Endothelial cell of umbilical vein (primary cell): ENCODE measurements at regions not wholly inside any gene's neighbourhood (a gene's known extent, or its start where the extent isn't known, plus 50 kb on each side); places are given as distances from the start of the nearest gene placed in this dataset.

Experiments used
- BruUV-seq: library from RNA; stranded (reverse); fragments of 400-500 nt; replicated peaks from 2 replicates; lab custom pipeline; 2021; lab: Mats Ljungman, UMichigan
- CTCF ChIA-PET: fragments of 300-600, 350-600 bp; sonication (Branson Sonifier 250); formaldehyde crosslinking; loops from one replicate; lab custom pipeline; 2021; ENCODE audit warnings: antibody characterized with exemption, inconsistent platforms; lab: Charles Lee
- POLR2A ChIA-PET: fragments of 300-600, 350-600 bp; sonication (Branson Sonifier 250); formaldehyde crosslinking; loops from one replicate; lab custom pipeline; 2021; ENCODE audit warnings: antibody characterized with exemption, inconsistent platforms; lab: Charles Lee
- DNase-seq: peaks from one replicate; pipeline ENCODE4 v3.0.0-alpha.2; 2011; ENCODE audit warnings: low read depth, low spot score
- FAIRE-seq: peaks from 2 replicates; lab custom pipeline; 2011; peaks lifted over from hg19 to GRCh38; lab: Jason Lieb, UNC
- H2AFZ ChIP-seq: 2 replicates; pipeline ENCODE4 v1.6.0; 2012; ENCODE audit warnings: low read depth, low read length, control low read depth, inconsistent platforms
- H3K27ac ChIP-seq: 2 replicates; pipeline ENCODE4 v1.5.1; 2011; ENCODE audit warnings: low read depth, mild to moderate bottlenecking, control low read depth, low read length, moderate library complexity; ENCODE audit not compliant: insufficient read depth
- H3K27me3 ChIP-seq, 2 experiments: 2 replicates each; pipeline versions ENCODE4 v1.6.0 to v1.6.1; 2011; ENCODE audit warnings: low read length in 2 of 2, mixed read lengths in 1 of 2; ENCODE audit not compliant: control insufficient read depth in 2 of 2, insufficient read depth in 2 of 2
- H3K36me3 ChIP-seq, 2 experiments: 2 replicates in 1 of 2; 3 replicates in 1 of 2; pipeline ENCODE4 v1.5.1; 2011; ENCODE audit warnings: low read length in 2 of 2, mild to moderate bottlenecking in 1 of 2, moderate library complexity in 1 of 2; ENCODE audit not compliant: control insufficient read depth in 2 of 2, insufficient read depth in 2 of 2; ENCODE audit errors: extremely low read depth in 1 of 2
- H3K4me1 ChIP-seq: 3 replicates; pipeline ENCODE4 v1.5.1; 2011; ENCODE audit warnings: mild to moderate bottlenecking, low read length; ENCODE audit not compliant: control insufficient read depth, insufficient read depth; ENCODE audit errors: extremely low read depth
- H3K4me2 ChIP-seq: 2 replicates; pipeline ENCODE4 v1.6.1; 2011; ENCODE audit warnings: low read length, control low read depth, mixed read lengths; ENCODE audit not compliant: insufficient read depth
- H3K4me3 ChIP-seq, 3 experiments: fragments of 200-600 bp in 1 of 3; sonication (generic), shearing (Covaris generic) in 1 of 3; replicated peaks in 1 of 3; 2 replicates each; pipeline ENCODE4 v1.5.1; 2011 to 2016; ENCODE audit warnings: control low read depth in 3 of 3, low read length in 3 of 3, mild to moderate bottlenecking in 2 of 3, inconsistent platforms in 1 of 3, low read depth in 1 of 3, moderate library complexity in 1 of 3; ENCODE audit not compliant: insufficient read depth in 1 of 3
- H3K79me2 ChIP-seq: 2 replicates; pipeline ENCODE4 v1.6.0; 2012; ENCODE audit warnings: low read length, inconsistent platforms; ENCODE audit not compliant: control insufficient read depth, insufficient read depth
- H3K9ac ChIP-seq: replicated peaks from 2 replicates; pipeline ENCODE3; 2011; ENCODE audit warnings: low read length, control low read depth; ENCODE audit not compliant: insufficient read depth; ENCODE audit errors: extremely low read depth
- H3K9me1 ChIP-seq: replicated peaks from 3 replicates; pipeline ENCODE4 v1.6.0; 2011; ENCODE audit warnings: mild to moderate bottlenecking, low read length; ENCODE audit not compliant: control insufficient read depth, insufficient read depth; ENCODE audit errors: extremely low read depth
- H3K9me3 ChIP-seq: replicated peaks from 2 replicates; pipeline ENCODE4 v1.5.1; 2012; ENCODE audit warnings: low read length, inconsistent platforms; ENCODE audit not compliant: control insufficient read depth, insufficient read depth
- H4K20me1 ChIP-seq: replicated peaks from 2 replicates; pipeline ENCODE3; 2011; ENCODE audit warnings: mild to moderate bottlenecking, low read length; ENCODE audit not compliant: control insufficient read depth, insufficient read depth; ENCODE audit errors: extremely low read depth
- CTCF ChIP-seq, 2 donors: IDR thresholded peaks; 1 replicate in 1 of 2; 2 replicates in 1 of 2; pipeline ENCODE4 v1.5.1; 2011; ENCODE audit warnings: low read length in 2 of 2, mild to moderate bottlenecking in 2 of 2, moderate library complexity in 2 of 2, control low read depth in 1 of 2, inconsistent platforms in 1 of 2, low read depth in 1 of 2; ENCODE audit not compliant: insufficient read depth in 1 of 2; ENCODE audit errors: extremely low read depth in 1 of 2
- EZH2 ChIP-seq: IDR thresholded peaks from 2 replicates; pipeline ENCODE4 v1.6.1; 2012; ENCODE audit warnings: borderline replicate concordance, low read depth, mild to moderate bottlenecking, moderate library complexity, low read length, inconsistent platforms; ENCODE audit not compliant: severe bottlenecking
- FOS ChIP-seq: IDR thresholded peaks from 2 replicates; pipeline ENCODE4 v1.6.1; 2011; ENCODE audit warnings: mild to moderate bottlenecking, low read length, moderate library complexity, borderline replicate concordance; ENCODE audit not compliant: insufficient read depth
- GATA2 ChIP-seq: IDR thresholded peaks from 2 replicates; pipeline ENCODE4 v1.7.0; 2011; ENCODE audit warnings: low read depth, mild to moderate bottlenecking, moderate library complexity, mixed read lengths, low read length; ENCODE audit not compliant: insufficient read length, insufficient read depth
- JUN ChIP-seq: IDR thresholded peaks from 2 replicates; pipeline ENCODE4 v1.6.1; 2011; ENCODE audit warnings: borderline replicate concordance, low read depth; ENCODE audit not compliant: insufficient read length, insufficient read depth
- MYC ChIP-seq: IDR thresholded peaks from one replicate; pipeline ENCODE4 v1.6.1; 2011; ENCODE audit warnings: mild to moderate bottlenecking, low read depth, low read length
- POLR2A ChIP-seq: IDR thresholded peaks from 2 replicates; pipeline ENCODE4 v1.6.1; 2012; ENCODE audit warnings: low read depth, mild to moderate bottlenecking, control low read depth, low read length
- POLR2AphosphoS5 ChIP-seq: IDR thresholded peaks from 2 replicates; pipeline ENCODE4 v1.6.1; 2012; ENCODE audit warnings: low read depth, mild to moderate bottlenecking, control low read depth, low read length, moderate library complexity; ENCODE audit not compliant: insufficient read depth
- dilution Hi-C: fragments of 300-500 bp; cut with MboI; formaldehyde crosslinking; loops from one replicate; pipeline ENCODE4 v1.15.0; 2019; ENCODE audit warnings: low sequenced_read_pairs; ENCODE audit not compliant: extremely low pct_ligation_motif_present
- intact Hi-C: fragments of 100-400 bp; cut with micrococcal nuclease; formaldehyde crosslinking; loops from one replicate; pipeline ENCODE4 v1.10.0; 2022
- TF ChIP-seq, protein P1 (sequence below): IDR thresholded peaks from 2 replicates; pipeline ENCODE4 v1.6.1; 2011; ENCODE audit not compliant: insufficient read depth, insufficient read length

- Histone ChIP-seq H3K9ac (no peak overlapping the region), H2AFZ (no peak overlapping the region), H3K79me2 (peaks cover 66% of the 10 kb centered on the region), H3K9me1 (no peaks in the 10 kb centered on the region), H4K20me1 (no peaks in the 10 kb centered on the region), H3K4me1 (peaks cover 26% of the 10 kb centered on the region), H3K27me3 (no peaks in the 10 kb centered on the region), H3K27ac (no peak overlapping the region), H3K36me3 (no peaks in the 10 kb centered on the region), H3K9me3 (no peaks in the 10 kb centered on the region), H3K4me2 (peak overlapping the region; percentile 22), H3K4me3 (no peak overlapping the region)
- CTCF ChIA-PET = interaction anchor here (1.0 to 2.0 kb wide), 7 partner anchors 8 to 165 kb away, joined by 3 to 7 read pairs (median 3); no protein-coding TSS in a partner anchor
- dilution Hi-C loops (no loop called here), intact Hi-C loops (no loop called here)
- FAIRE-seq (peak; percentile 47), DNase-seq (peak; percentile 91)
- POLR2A ChIA-PET = no interaction called here
- no TSS peak for BruUV-seq
- TF ChIP-seq FOS (no peak), EZH2 (no peak), GATA2 (no peak), MYC (no peak), POLR2A (no peak), CTCF (IDR thresholded peaks at IDR 0.05; ENCODE audit: extremely low read depth in 1 of 2, insufficient read depth in 1 of 2, low read depth in 1 of 2, low read length in 2 of 2) (no peak), JUN (no peak), POLR2AphosphoS5 (no peak)
- TF ChIP-seq, protein P1, sequence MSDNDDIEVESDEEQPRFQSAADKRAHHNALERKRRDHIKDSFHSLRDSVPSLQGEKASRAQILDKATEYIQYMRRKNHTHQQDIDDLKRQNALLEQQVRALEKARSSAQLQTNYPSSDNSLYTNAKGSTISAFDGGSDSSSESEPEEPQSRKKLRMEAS = no peak
Observed at GRCh38 chr6:56802584-56802983, 152.3 kb upstream of the BEND6 start.
